Activated CD8-positive, alpha-beta T cell treated with anti-CD3 and anti-CD28 coated beads for 36 hours (primary cell): ENCODE measurements at regions not wholly inside any gene's neighbourhood (a gene's known extent, or its start where the extent isn't known, plus 50 kb on each side); places are given as distances from the start of the nearest gene placed in this dataset.

Experiments
- ATAC-seq: fragments of 200-7000 bp; cut with Tn5 transposase; one replicate; pipeline ENCODE4 v1.10.0; 2021; ENCODE audit warnings: mild to moderate bottlenecking, moderate library complexity
- CTCF ChIA-PET: fragments of 350-600 bp; sonication (Branson Sonifier 250); formaldehyde crosslinking; loops from one replicate; lab custom pipeline; 2021; ENCODE audit warnings: antibody characterized with exemption; lab: Charles Lee
- POLR2A ChIA-PET: fragments of 350-600 bp; sonication (Branson Sonifier 250); formaldehyde crosslinking; loops from one replicate; lab custom pipeline; 2021; ENCODE audit warnings: antibody characterized with exemption; lab: Charles Lee
- DNase-seq: peaks from one replicate; pipeline ENCODE4 v3.0.0-alpha.2; 2020
- H3K27ac Mint-ChIP-seq: one replicate; pipeline ENCODE4 v1.8.0; 2021; ENCODE audit warnings: mild to moderate bottlenecking, mixed read lengths
- H3K27me3 Mint-ChIP-seq: one replicate; pipeline ENCODE4 v1.8.0; 2021; ENCODE audit warnings: mixed read lengths
- H3K36me3 Mint-ChIP-seq: one replicate; pipeline ENCODE4 v1.8.0; 2021; ENCODE audit warnings: low read depth, mixed read lengths
- H3K4me1 Mint-ChIP-seq: one replicate; pipeline ENCODE4 v1.8.0; 2021; ENCODE audit warnings: low read depth, mixed read lengths
- H3K4me3 Mint-ChIP-seq: one replicate; pipeline ENCODE4 v1.8.0; 2021; ENCODE audit warnings: mild to moderate bottlenecking, moderate library complexity, mixed read lengths
- H3K9me3 Mint-ChIP-seq: one replicate; pipeline ENCODE4 v1.8.0; 2021; ENCODE audit warnings: mixed read lengths
- CTCF ChIP-seq: fragments of 200-600 bp; IDR thresholded peaks from one replicate; pipeline ENCODE4 v1.8.0; 2022; ENCODE audit warnings: antibody characterized with exemption, mild to moderate bottlenecking
- intact Hi-C: fragments of 100-400 bp; cut with micrococcal nuclease; formaldehyde crosslinking; loops from one replicate; pipeline ENCODE4 v1.10.0; 2022

GRCh38 chr1:163928069-163928468, 606.3 kb downstream of the NUF2 start:
- ChIA-PET POLR2A (no interaction called here), CTCF (no interaction called here)
- DNase-seq = no peak
- intact Hi-C loops = no loop called here
- Mint-ChIP-seq H3K4me1 (no peaks in the 10 kb centered on the region), H3K4me3 (no peak overlapping the region), H3K36me3 (no peaks in the 10 kb centered on the region), H3K27ac (no peak overlapping the region), H3K27me3 (no peaks in the 10 kb centered on the region), H3K9me3 (peaks cover 6% of the 10 kb centered on the region)
- no peak for TF ChIP-seq CTCF
- ATAC-seq = no peak

GRCh38 chr1:163928651-163929050, 606.9 kb downstream of the NUF2 start:
- ATAC-seq (no peak), DNase-seq (no peak)
- Mint-ChIP-seq H3K9me3 (peaks cover 6% of the 10 kb centered on the region), H3K4me3 (no peak overlapping the region), H3K4me1 (no peaks in the 10 kb centered on the region), H3K36me3 (no peaks in the 10 kb centered on the region), H3K27ac (no peak overlapping the region), H3K27me3 (no peaks in the 10 kb centered on the region)
- POLR2A ChIA-PET = no interaction called here
- CTCF ChIA-PET = no interaction called here
- intact Hi-C loops = no loop called here
- no peak for TF ChIP-seq CTCF

- Mint-ChIP-seq H3K4me1 (no peaks in the 10 kb centered on the region), H3K9me3 (peaks cover 10% of the 10 kb centered on the region), H3K27me3 (no peaks in the 10 kb centered on the region), H3K4me3 (no peak overlapping the region), H3K36me3 (no peaks in the 10 kb centered on the region), H3K27ac (no peak overlapping the region)
- no peak for TF ChIP-seq CTCF
- ATAC-seq (no peak), DNase-seq (no peak)
- POLR2A ChIA-PET = interaction anchor here (0.6 kb wide), 1 partner anchor 9 kb away, joined by 3 read pairs; no protein-coding TSS in a partner anchor
- CTCF ChIA-PET = no interaction called here
- intact Hi-C loops = no loop called here
Observed at GRCh38 chr1:163932901-163933300, 611.1 kb downstream of the NUF2 start.

GRCh38 chr1:163933437-163933836, 611.7 kb downstream of the NUF2 start:
- ChIA-PET CTCF (no interaction called here), POLR2A (interaction anchor here (1.0 kb wide), 1 partner anchor 484 kb away, joined by 3 read pairs; no protein-coding TSS in a partner anchor)
- ATAC-seq (no peak), DNase-seq (no peak)
- TF ChIP-seq CTCF = no peak
- Mint-ChIP-seq H3K27me3 (no peaks in the 10 kb centered on the region), H3K4me3 (no peak overlapping the region), H3K9me3 (peaks cover 10% of the 10 kb centered on the region), H3K36me3 (no peaks in the 10 kb centered on the region), H3K27ac (no peak overlapping the region), H3K4me1 (no peaks in the 10 kb centered on the region)
- intact Hi-C loops = no loop called here

GRCh38 chr1:163935738-163936374, 614.1 kb downstream of the NUF2 start:
- H3K27me3 Mint-ChIP-seq = no peaks in the 10 kb centered on the region
- ChIA-PET CTCF (no interaction called here), POLR2A (no interaction called here)
- H3K4me1 Mint-ChIP-seq = no peaks in the 10 kb centered on the region
- TF ChIP-seq CTCF = no peak
- intact Hi-C loops = no loop called here
- peaks cover 13% of the 10 kb centered on the region for H3K9me3 Mint-ChIP-seq
- H3K36me3 Mint-ChIP-seq = no peaks in the 10 kb centered on the region
- H3K4me3 Mint-ChIP-seq = no peak overlapping the region
- no peak for DNase-seq
- H3K27ac Mint-ChIP-seq = no peak overlapping the region
- ATAC-seq = no peak
